CD14-positive monocyte (primary cell): ENCODE measurements at regions not wholly inside any gene's neighbourhood (a gene's known extent, or its start where the extent isn't known, plus 50 kb on each side); places are given as distances from the start of the nearest gene placed in this dataset.

Experiments
- DNase-seq, 3 donors: peaks; one replicate each; pipeline ENCODE4 v3.0.0-alpha.2; 2011 to 2022
- H2AFZ ChIP-seq: 2 replicates; pipeline ENCODE4 v1.6.0; 2012; ENCODE audit warnings: mild to moderate bottlenecking, low read depth, low read length, inconsistent platforms; ENCODE audit not compliant: insufficient read depth, poor library complexity, severe bottlenecking
- H3K27ac ChIP-seq, 2 donors: 1 replicate in 1 of 2; 2 replicates in 1 of 2; pipeline ENCODE4 v1.5.1; 2012 to 2013; ENCODE audit warnings: low read length in 2 of 2, control low read depth in 1 of 2, inconsistent platforms in 1 of 2, low read depth in 1 of 2, mild to moderate bottlenecking in 1 of 2
- H3K27me3 ChIP-seq, 2 donors: one replicate each; pipeline versions ENCODE4 v1.6.0 to v1.6.1; 2011 to 2013; ENCODE audit warnings: low read length in 2 of 2; ENCODE audit not compliant: control insufficient read depth in 2 of 2, insufficient read depth in 2 of 2
- H3K36me3 ChIP-seq, 2 donors: replicated peaks in 1 of 2; 1 replicate in 1 of 2; 2 replicates in 1 of 2; pipeline versions ENCODE4 v1.5.1 to v1.6.1; 2012 to 2013; ENCODE audit warnings: low read length in 2 of 2, control low read depth in 1 of 2, inconsistent platforms in 1 of 2, mild to moderate bottlenecking in 1 of 2; ENCODE audit not compliant: insufficient read depth in 2 of 2, control insufficient read depth in 1 of 2
- H3K4me1 ChIP-seq, 2 donors: 1 replicate in 1 of 2; 2 replicates in 1 of 2; pipeline versions ENCODE4 v1.5.1 to v1.6.1; 2012 to 2013; ENCODE audit warnings: low read length in 2 of 2, control low read depth in 1 of 2, inconsistent platforms in 1 of 2, mild to moderate bottlenecking in 1 of 2, moderate library complexity in 1 of 2; ENCODE audit not compliant: insufficient read depth in 2 of 2, control insufficient read depth in 1 of 2
- H3K4me2 ChIP-seq: replicated peaks from 2 replicates; pipeline ENCODE3; 2012; ENCODE audit warnings: low read length, moderate library complexity, mild to moderate bottlenecking; ENCODE audit not compliant: poor library complexity, severe bottlenecking; ENCODE audit errors: extremely low read depth
- H3K4me3 ChIP-seq, 3 experiments: fragments of 200-600 bp in 1 of 3; sonication (generic) in 1 of 3; replicated peaks in 1 of 3; 1 replicate in 2 of 3; 2 replicates in 1 of 3; pipeline ENCODE4 v1.5.1; 2011 to 2013; ENCODE audit warnings: low read length in 3 of 3, mild to moderate bottlenecking in 3 of 3, control low read depth in 2 of 3, low read depth in 2 of 3, inconsistent platforms in 1 of 3, moderate library complexity in 1 of 3
- H3K79me2 ChIP-seq: 2 replicates; pipeline ENCODE4 v1.6.0; 2012; ENCODE audit warnings: mild to moderate bottlenecking, control low read depth, inconsistent platforms, low read length, moderate library complexity; ENCODE audit not compliant: insufficient read depth
- H3K9ac ChIP-seq: 2 replicates; pipeline ENCODE4 v1.6.0; 2017; ENCODE audit warnings: low read length, mild to moderate bottlenecking; ENCODE audit not compliant: insufficient read depth, poor library complexity, severe bottlenecking
- H3K9me3 ChIP-seq, 2 donors: replicated peaks in 1 of 2; 1 replicate in 1 of 2; 2 replicates in 1 of 2; pipeline versions ENCODE4 v1.5.1 to v1.6.1; 2012 to 2013; ENCODE audit warnings: low read length in 2 of 2, control low read depth in 1 of 2; ENCODE audit not compliant: control insufficient read depth in 1 of 2, insufficient read depth in 1 of 2
- H4K20me1 ChIP-seq: 2 replicates; pipeline ENCODE4 v1.6.0; 2012; ENCODE audit warnings: mild to moderate bottlenecking, low read length, control low read depth, moderate library complexity; ENCODE audit not compliant: insufficient read depth
- H3K27ac Mint-ChIP-seq, 7 donors: one replicate each; pipeline ENCODE4 v1.8.0; 2020; ENCODE audit warnings: mild to moderate bottlenecking in 7 of 7, mixed read lengths in 7 of 7, moderate library complexity in 6 of 7, inconsistent platforms in 2 of 7
- H3K27me3 Mint-ChIP-seq, 3 donors: one replicate each; pipeline ENCODE4 v1.8.0; 2021 to 2022; ENCODE audit warnings: low read depth in 3 of 3, mild to moderate bottlenecking in 3 of 3, mixed read lengths in 3 of 3, moderate library complexity in 3 of 3, inconsistent platforms in 1 of 3
- H3K36me3 Mint-ChIP-seq, 2 donors: one replicate each; pipeline ENCODE4 v1.8.0; 2020; ENCODE audit warnings: mixed read lengths in 2 of 2, inconsistent platforms in 1 of 2, mild to moderate bottlenecking in 1 of 2
- H3K4me1 Mint-ChIP-seq: one replicate; pipeline ENCODE4 v1.8.0; 2020; ENCODE audit warnings: mild to moderate bottlenecking, mixed read lengths
- H3K4me3 Mint-ChIP-seq, 2 donors: one replicate each; pipeline ENCODE4 v1.8.0; 2020; ENCODE audit warnings: mild to moderate bottlenecking in 2 of 2, mixed read lengths in 2 of 2, moderate library complexity in 1 of 2
- H3K9me3 Mint-ChIP-seq, 7 donors: one replicate each; pipeline ENCODE4 v1.8.0; 2020 to 2022; ENCODE audit warnings: mixed read lengths in 7 of 7, mild to moderate bottlenecking in 6 of 7, moderate library complexity in 6 of 7, inconsistent platforms in 2 of 7
- CTCF ChIP-seq: fragments of 200-600 bp; IDR thresholded peaks from one replicate; pipeline ENCODE4 v1.8.0; 2022; ENCODE audit warnings: antibody characterized with exemption, mild to moderate bottlenecking
- WGBS: methylation state at CpG from one replicate; pipeline ENCODE4 v1.1.5; 2013; ENCODE audit warnings: missing lambda C conversion rate; ENCODE audit not compliant: insufficient coverage; 5-methylcytosine and 5-hydroxymethylcytosine counted together
- intact Hi-C, 2 donors: fragments of 100-400 bp; cut with micrococcal nuclease; formaldehyde crosslinking; loops; one replicate each; pipeline versions ENCODE4 v1.15.0 to v1.15.1; 2023

- H3K9me3 Mint-ChIP-seq, result no peaks in the 10 kb centered on the region
- TF ChIP-seq CTCF, result no peak
- Histone ChIP-seq H3K9me3 (no peaks in the 10 kb centered on the region), H3K4me3 (no peak overlapping the region), H3K4me2 (no peak overlapping the region), H3K4me1 (no peaks in the 10 kb centered on the region), H4K20me1 (no peaks in the 10 kb centered on the region), H3K9ac (no peak overlapping the region), H3K79me2 (no peaks in the 10 kb centered on the region), H3K27ac (no peak overlapping the region), H3K27me3 (no peaks in the 10 kb centered on the region), H2AFZ (no peak overlapping the region), H3K36me3 (no peaks in the 10 kb centered on the region)
- intact Hi-C loops, result no loop called here
- no peaks in the 10 kb centered on the region for H3K36me3 Mint-ChIP-seq
- H3K27ac Mint-ChIP-seq, result no peak overlapping the region
- peaks cover 1 to 2% (median 1%) of the 10 kb centered on the region in 3 donors for H3K27me3 Mint-ChIP-seq
- peaks cover 5% of the 10 kb centered on the region for H3K4me1 Mint-ChIP-seq
- no peak for DNase-seq
- H3K4me3 Mint-ChIP-seq, result no peak overlapping the region
- WGBS, result 100% methylated on average over 1 of the region's 3 CpGs
These were observed 71.2 kb upstream of the SNRK start for GRCh38 chr3:43215138-43215537.

GRCh38 chr3:43214616-43215015, 71.7 kb upstream of the SNRK start:
- Mint-ChIP-seq H3K27me3 (peaks cover 1 to 2% (median 1%) of the 10 kb centered on the region in 3 donors), H3K4me3 (no peak overlapping the region), H3K9me3 (no peaks in the 10 kb centered on the region), H3K36me3 (no peaks in the 10 kb centered on the region), H3K27ac (peak overlapping the region in 1 of 7 donors; percentile 56), H3K4me1 (peaks cover 5% of the 10 kb centered on the region)
- WGBS, result 100% methylated on average over 1 of the region's 4 CpGs
- Histone ChIP-seq H3K36me3 (no peaks in the 10 kb centered on the region), H3K4me2 (no peak overlapping the region), H2AFZ (no peak overlapping the region), H3K27ac (no peak overlapping the region), H3K27me3 (no peaks in the 10 kb centered on the region), H3K9ac (no peak overlapping the region), H4K20me1 (no peaks in the 10 kb centered on the region), H3K4me1 (no peaks in the 10 kb centered on the region), H3K4me3 (no peak overlapping the region), H3K9me3 (no peaks in the 10 kb centered on the region), H3K79me2 (no peaks in the 10 kb centered on the region)
- intact Hi-C loops, result no loop called here
- no peak for DNase-seq
- no peak for TF ChIP-seq CTCF
